HUES6 (cell line): ENCODE measurements at regions not wholly inside any gene's neighbourhood (a gene's known extent, or its start where the extent isn't known, plus 50 kb on each side); places are given as distances from the start of the nearest gene placed in this dataset.

Experiments used
- H3K27ac ChIP-seq: 2 replicates; pipeline ENCODE4 v1.7.0; 2013; ENCODE audit warnings: low read depth, mild to moderate bottlenecking, low read length, inconsistent platforms
- H3K27me3 ChIP-seq: 2 replicates; pipeline ENCODE4 v1.6.1; 2013; ENCODE audit warnings: low read length; ENCODE audit not compliant: control insufficient read depth, insufficient read depth
- H3K36me3 ChIP-seq: 2 replicates; pipeline ENCODE4 v1.6.1; 2013; ENCODE audit warnings: low read length; ENCODE audit not compliant: control insufficient read depth, insufficient read depth
- H3K4me1 ChIP-seq: 2 replicates; pipeline ENCODE4 v1.6.1; 2013; ENCODE audit warnings: low read length; ENCODE audit not compliant: control insufficient read depth, insufficient read depth
- H3K4me3 ChIP-seq: 2 replicates; pipeline ENCODE4 v1.5.1; 2013; ENCODE audit warnings: low read depth, low read length
- H3K9ac ChIP-seq: one replicate; pipeline ENCODE4 v1.6.1; 2013; ENCODE audit warnings: mild to moderate bottlenecking, low read length
- H3K9me3 ChIP-seq: 2 replicates; pipeline ENCODE4 v1.6.1; 2013; ENCODE audit warnings: low read depth, low read length; ENCODE audit not compliant: control insufficient read depth, insufficient read depth

GRCh38 chr4:125911481-125911880 is 596.7 kb downstream of the FAT4 start:
- no peak overlapping the region for H3K4me3 ChIP-seq
- no peak overlapping the region for H3K9ac ChIP-seq
- H3K4me1 ChIP-seq, result no peaks in the 10 kb centered on the region
- no peaks in the 10 kb centered on the region for H3K27me3 ChIP-seq
- no peaks in the 10 kb centered on the region for H3K36me3 ChIP-seq
- no peak overlapping the region for H3K27ac ChIP-seq
- H3K9me3 ChIP-seq, result peaks cover 7% of the 10 kb centered on the region; the same call in 1 of the 2 replicates

- Histone ChIP-seq H3K9ac (no peak overlapping the region), H3K27me3 (no peaks in the 10 kb centered on the region), H3K4me3 (no peak overlapping the region), H3K27ac (no peak overlapping the region), H3K4me1 (no peaks in the 10 kb centered on the region), H3K9me3 (no peaks in the 10 kb centered on the region), H3K36me3 (no peaks in the 10 kb centered on the region)
Measured at GRCh38 chr4:125917559-125917958, 602.8 kb downstream of the FAT4 start.

DNA sequence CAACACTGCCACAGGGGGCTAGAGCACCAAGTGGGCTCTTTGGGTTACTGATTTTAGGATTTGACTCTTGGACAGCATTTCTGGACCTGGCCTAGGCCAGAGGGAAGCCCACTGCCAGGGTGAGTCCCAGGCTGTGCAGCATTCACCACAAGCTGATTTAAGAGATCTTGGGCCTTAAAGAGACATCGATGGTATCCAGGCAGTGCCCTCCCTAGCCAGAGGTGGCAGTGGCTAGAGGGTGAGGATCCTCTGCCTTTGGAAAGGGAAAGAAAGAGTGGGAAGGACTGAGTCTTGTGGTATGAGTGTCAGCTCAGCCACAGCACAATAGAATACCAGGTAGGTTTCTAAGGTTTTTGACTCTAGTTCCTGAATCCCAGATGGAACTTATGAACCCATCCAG is 613.9 kb downstream of the FAT4 start:
- H3K4me3 ChIP-seq, result no peak overlapping the region
- no peak overlapping the region for H3K27ac ChIP-seq
- no peaks in the 10 kb centered on the region for H3K36me3 ChIP-seq
- H3K4me1 ChIP-seq, result no peaks in the 10 kb centered on the region
- H3K9me3 ChIP-seq, result no peaks in the 10 kb centered on the region
- H3K27me3 ChIP-seq, result no peaks in the 10 kb centered on the region
- H3K9ac ChIP-seq, result no peak overlapping the region

GRCh38 chr4:125938541-125938940 is 623.8 kb downstream of the FAT4 start:
- Histone ChIP-seq H3K27ac (no peak overlapping the region), H3K9ac (no peak overlapping the region), H3K4me3 (no peak overlapping the region), H3K27me3 (no peaks in the 10 kb centered on the region), H3K9me3 (no peaks in the 10 kb centered on the region), H3K36me3 (no peaks in the 10 kb centered on the region), H3K4me1 (no peaks in the 10 kb centered on the region)

DNA sequence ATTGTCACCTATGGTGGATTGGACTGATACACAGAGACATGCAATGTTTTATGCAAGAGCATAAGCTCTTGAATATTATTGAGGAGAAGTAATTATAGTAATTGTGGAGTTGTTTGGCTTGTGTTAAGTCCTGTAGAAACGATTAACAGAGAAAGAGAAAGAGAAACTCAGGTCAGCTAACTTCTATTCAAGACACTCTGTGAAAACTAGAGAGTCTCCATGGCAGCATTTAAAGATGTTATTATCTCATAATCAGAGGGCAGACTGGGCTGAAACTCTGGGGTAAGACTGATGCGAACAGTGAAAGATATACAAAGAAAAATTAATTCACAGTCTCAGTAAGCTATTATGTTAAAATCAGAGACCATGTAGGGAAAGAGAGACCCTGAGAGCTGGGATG is 625.7 kb downstream of the FAT4 start:
- H3K27ac ChIP-seq, result no peak overlapping the region
- no peaks in the 10 kb centered on the region for H3K9me3 ChIP-seq
- no peak overlapping the region for H3K9ac ChIP-seq
- no peak overlapping the region for H3K4me3 ChIP-seq
- no peaks in the 10 kb centered on the region for H3K36me3 ChIP-seq
- H3K27me3 ChIP-seq, result no peaks in the 10 kb centered on the region
- H3K4me1 ChIP-seq, result no peaks in the 10 kb centered on the region

DNA sequence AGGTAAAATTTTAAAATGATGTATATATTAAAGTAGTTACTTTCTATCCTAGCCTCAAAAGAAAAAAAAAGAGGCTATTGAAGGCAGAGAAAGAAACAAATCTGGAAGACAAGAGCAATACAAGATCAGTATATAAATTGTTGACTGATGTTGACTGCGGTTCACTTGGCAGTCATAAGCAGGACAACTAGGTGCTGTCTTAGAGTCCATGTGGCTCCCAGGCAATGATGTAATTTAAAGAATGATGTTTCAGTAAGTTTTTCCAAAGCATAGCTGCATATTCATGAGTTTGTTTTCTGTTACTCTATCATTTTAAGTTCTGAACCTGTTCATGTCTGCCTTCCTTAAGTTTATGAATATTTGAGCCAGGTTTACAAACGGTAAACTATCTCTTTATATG is 630.2 kb downstream of the FAT4 start:
- Histone ChIP-seq H3K4me3 (no peak overlapping the region), H3K9ac (no peak overlapping the region), H3K27ac (no peak overlapping the region), H3K4me1 (no peaks in the 10 kb centered on the region), H3K36me3 (no peaks in the 10 kb centered on the region), H3K9me3 (no peaks in the 10 kb centered on the region), H3K27me3 (no peaks in the 10 kb centered on the region)

GRCh38 chr4:125948021-125948420 is 633.3 kb downstream of the FAT4 start:
- H3K27me3 ChIP-seq, result no peaks in the 10 kb centered on the region
- H3K36me3 ChIP-seq, result no peaks in the 10 kb centered on the region
- H3K9ac ChIP-seq, result no peak overlapping the region
- H3K4me3 ChIP-seq, result no peak overlapping the region
- no peak overlapping the region for H3K27ac ChIP-seq
- H3K4me1 ChIP-seq, result no peaks in the 10 kb centered on the region
- H3K9me3 ChIP-seq, result no peaks in the 10 kb centered on the region

- no peaks in the 10 kb centered on the region for H3K9me3 ChIP-seq
- no peaks in the 10 kb centered on the region for H3K4me1 ChIP-seq
- H3K27me3 ChIP-seq, result no peaks in the 10 kb centered on the region
- H3K27ac ChIP-seq, result no peak overlapping the region
- no peak overlapping the region for H3K9ac ChIP-seq
- H3K4me3 ChIP-seq, result no peak overlapping the region
- no peaks in the 10 kb centered on the region for H3K36me3 ChIP-seq
Measured at GRCh38 chr4:125951261-125951887, 636.6 kb downstream of the FAT4 start.

GRCh38 chr4:125952631-125953030 is 637.9 kb downstream of the FAT4 start:
- Histone ChIP-seq H3K36me3 (no peaks in the 10 kb centered on the region), H3K9ac (no peak overlapping the region), H3K27me3 (no peaks in the 10 kb centered on the region), H3K27ac (no peak overlapping the region), H3K4me1 (no peaks in the 10 kb centered on the region), H3K9me3 (no peaks in the 10 kb centered on the region), H3K4me3 (no peak overlapping the region)

DNA sequence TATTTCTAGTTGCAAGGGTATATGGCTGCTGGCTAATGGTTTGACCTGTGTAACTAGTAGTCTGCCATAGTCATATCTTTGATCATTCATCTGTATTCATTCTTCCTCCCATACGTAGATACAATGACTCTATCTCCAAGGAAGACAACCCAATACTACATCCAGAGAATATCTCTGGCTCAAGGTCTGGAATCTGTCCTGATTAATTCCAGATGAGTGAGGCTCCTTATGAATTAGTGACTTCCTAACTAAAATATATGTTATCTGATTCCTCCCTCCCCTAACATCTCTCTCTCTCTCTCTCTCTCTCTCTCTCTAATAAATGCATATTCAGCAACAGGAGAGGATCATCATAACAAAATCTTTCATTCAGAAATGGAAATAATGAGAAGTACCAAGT is 641.5 kb downstream of the FAT4 start:
- Histone ChIP-seq H3K4me3 (no peak overlapping the region), H3K9ac (no peak overlapping the region), H3K9me3 (no peaks in the 10 kb centered on the region), H3K27ac (no peak overlapping the region), H3K27me3 (no peaks in the 10 kb centered on the region), H3K36me3 (no peaks in the 10 kb centered on the region), H3K4me1 (no peaks in the 10 kb centered on the region)

- H3K9me3 ChIP-seq, result no peaks in the 10 kb centered on the region
- no peaks in the 10 kb centered on the region for H3K27me3 ChIP-seq
- no peak overlapping the region for H3K27ac ChIP-seq
- no peaks in the 10 kb centered on the region for H3K4me1 ChIP-seq
- no peaks in the 10 kb centered on the region for H3K36me3 ChIP-seq
- H3K4me3 ChIP-seq, result no peak overlapping the region
- H3K9ac ChIP-seq, result no peak overlapping the region
Measured at GRCh38 chr4:125958519-125958918, 643.8 kb downstream of the FAT4 start.

DNA sequence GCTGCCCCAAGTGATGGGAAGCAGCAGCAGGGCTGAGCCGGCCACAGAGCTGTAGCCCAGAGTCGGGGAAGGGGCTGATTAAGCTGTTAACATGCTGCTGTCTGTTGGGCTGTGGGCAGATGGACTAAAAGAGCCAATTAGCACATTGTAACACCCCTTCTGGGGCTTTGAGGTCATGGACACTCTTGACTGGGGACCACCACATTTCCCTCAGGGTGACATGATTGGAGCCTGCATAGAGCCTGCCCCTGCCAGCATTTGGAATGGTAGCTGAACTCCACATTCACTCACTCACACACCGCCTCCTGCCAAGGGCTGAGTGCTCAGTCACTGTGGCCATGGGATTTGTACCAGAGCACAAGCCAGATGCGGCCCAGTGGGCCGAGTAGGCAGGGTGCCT is 646.9 kb downstream of the FAT4 start:
- no peaks in the 10 kb centered on the region for H3K9me3 ChIP-seq
- H3K36me3 ChIP-seq, result no peaks in the 10 kb centered on the region
- no peaks in the 10 kb centered on the region for H3K27me3 ChIP-seq
- no peaks in the 10 kb centered on the region for H3K4me1 ChIP-seq
- no peak overlapping the region for H3K27ac ChIP-seq
- no peak overlapping the region for H3K4me3 ChIP-seq
- no peak overlapping the region for H3K9ac ChIP-seq
